GM18909 (cell line): ENCODE measurements at regions not wholly inside any gene's neighbourhood (a gene's known extent, or its start where the extent isn't known, plus 50 kb on each side); places are given as distances from the start of the nearest gene placed in this dataset.
"Not testable (repeated sequence)": the region's sequence is repeated elsewhere in the genome, so short reads cannot be mapped to it uniquely, and the experiment has no call there.

Experiments used
- ATAC-seq: cut with Tn5 transposase; IDR thresholded peaks from one replicate; pipeline ENCODE4 v1.9.1; 2021; ENCODE audit warnings: mild to moderate bottlenecking; ENCODE audit not compliant: unreplicated experiment, poor library complexity

GRCh38 chr14:53620890-53621289 is 335.7 kb downstream of the BMP4 start:
- ATAC-seq: no peak

GRCh38 chr14:53620317-53620716 is 336.3 kb downstream of the BMP4 start:
- ATAC-seq: no peak

- ATAC-seq: no peak
Observed at GRCh38 chr14:53619691-53620231, 336.9 kb downstream of the BMP4 start.

GRCh38 chr14:53616536-53616935 is 340.1 kb downstream of the BMP4 start:
- ATAC-seq: not testable (repeated sequence)

- no peak for ATAC-seq
Observed at GRCh38 chr14:53615252-53615651, 341.4 kb downstream of the BMP4 start.

GRCh38 chr14:53613404-53614253 is 343.0 kb downstream of the BMP4 start:
- ATAC-seq: peak; percentile 97

GRCh38 chr14:53610947-53611346 is 345.7 kb downstream of the BMP4 start:
- ATAC-seq: no peak

GRCh38 chr14:53609009-53609408 is 347.6 kb downstream of the BMP4 start:
- no peak for ATAC-seq

- peak; percentile 52 for ATAC-seq
Observed at GRCh38 chr14:53608369-53608768, 348.3 kb downstream of the BMP4 start.

GRCh38 chr14:53606203-53606602 is 350.4 kb downstream of the BMP4 start:
- ATAC-seq: no peak

GRCh38 chr14:53605562-53605961 is 351.1 kb downstream of the BMP4 start:
- no peak for ATAC-seq

GRCh38 chr14:53603994-53604393 is 352.6 kb downstream of the BMP4 start:
- ATAC-seq: no peak

GRCh38 chr14:53601409-53601808 is 355.2 kb downstream of the BMP4 start:
- ATAC-seq: no peak

- no peak for ATAC-seq
Observed at GRCh38 chr14:53599221-53599945, 357.2 kb downstream of the BMP4 start.

- no peak for ATAC-seq
Observed at GRCh38 chr14:53596853-53597525, 359.6 kb downstream of the BMP4 start.

- ATAC-seq: no peak
Observed at GRCh38 chr14:53591816-53592215, 364.8 kb downstream of the BMP4 start.

GRCh38 chr14:53581504-53581903 is 375.1 kb downstream of the BMP4 start:
- no peak for ATAC-seq

GRCh38 chr14:53571641-53572328 is 384.8 kb downstream of the BMP4 start:
- ATAC-seq: no peak

GRCh38 chr14:53570411-53571387 is 385.9 kb downstream of the BMP4 start:
- ATAC-seq: peak; percentile 98
